Memory B cell (primary cell): ENCODE measurements at regions not wholly inside any gene's neighbourhood (a gene's known extent, or its start where the extent isn't known, plus 50 kb on each side); places are given as distances from the start of the nearest gene placed in this dataset.

Experiments used
- ATAC-seq: fragments of 150-1000 bp; cut with Tn5 transposase; 2 replicates; pipeline ENCODE4 v1.10.0; 2021; ENCODE audit warnings: low read depth, mild to moderate bottlenecking, moderate library complexity
- DNase-seq, 2 donors: peaks; one replicate each; pipeline ENCODE4 v3.0.0; 2022; ENCODE audit warnings: low spot score in 2 of 2
- H3K27ac Mint-ChIP-seq: one replicate; pipeline ENCODE4 v1.8.0; 2022; ENCODE audit warnings: mild to moderate bottlenecking, moderate library complexity, mixed read lengths
- H3K27me3 Mint-ChIP-seq: one replicate; pipeline ENCODE4 v1.8.0; 2022; ENCODE audit warnings: mixed read lengths
- H3K36me3 Mint-ChIP-seq: one replicate; pipeline ENCODE4 v1.8.0; 2022; ENCODE audit warnings: mild to moderate bottlenecking, mixed read lengths
- H3K4me1 Mint-ChIP-seq: one replicate; pipeline ENCODE4 v1.8.0; 2022; ENCODE audit warnings: mixed read lengths
- H3K4me3 Mint-ChIP-seq: one replicate; pipeline ENCODE4 v1.8.0; 2022; ENCODE audit warnings: mild to moderate bottlenecking, moderate library complexity, mixed read lengths
- H3K9me3 Mint-ChIP-seq: one replicate; pipeline ENCODE4 v1.8.0; 2022; ENCODE audit warnings: mixed read lengths

GRCh38 chr12:62136496-62136895 lies 123.7 kb upstream of the USP15 start:
- Mint-ChIP-seq H3K9me3 (no peaks in the 10 kb centered on the region), H3K27ac (no peak overlapping the region), H3K4me1 (no peaks in the 10 kb centered on the region)

GRCh38 chr12:62138527-62138926 lies 121.7 kb upstream of the USP15 start:
- H3K9me3 Mint-ChIP-seq = no peaks in the 10 kb centered on the region
- H3K27ac Mint-ChIP-seq = no peak overlapping the region
- ATAC-seq = no peak

More at GRCh38 chr12:62136496-62136895, 123.7 kb upstream of the USP15 start:
- Mint-ChIP-seq H3K27me3 (peaks cover 8% of the 10 kb centered on the region), H3K4me3 (no peak overlapping the region), H3K36me3 (no peaks in the 10 kb centered on the region)
- no peak for DNase-seq
- ATAC-seq = no peak

GRCh38 chr12:62146318-62146717 lies 113.9 kb upstream of the USP15 start:
- peaks cover 4% of the 10 kb centered on the region for H3K27me3 Mint-ChIP-seq
- ATAC-seq (no peak), DNase-seq (no peak)
- H3K9me3 Mint-ChIP-seq = no peaks in the 10 kb centered on the region
- H3K4me3 Mint-ChIP-seq = no peak overlapping the region
- no peaks in the 10 kb centered on the region for H3K4me1 Mint-ChIP-seq
- H3K27ac Mint-ChIP-seq = no peak overlapping the region
- H3K36me3 Mint-ChIP-seq = no peaks in the 10 kb centered on the region

More at GRCh38 chr12:62138527-62138926, 121.7 kb upstream of the USP15 start:
- H3K4me3 Mint-ChIP-seq = no peak overlapping the region
- H3K4me1 Mint-ChIP-seq = no peaks in the 10 kb centered on the region
- H3K36me3 Mint-ChIP-seq = no peaks in the 10 kb centered on the region
- peaks cover 10% of the 10 kb centered on the region for H3K27me3 Mint-ChIP-seq
- DNase-seq = no peak

GRCh38 chr12:62158013-62158412 lies 102.2 kb upstream of the USP15 start:
- no peaks in the 10 kb centered on the region for H3K9me3 Mint-ChIP-seq
- no peak for ATAC-seq
- H3K27me3 Mint-ChIP-seq = peaks cover 7% of the 10 kb centered on the region
- no peak for DNase-seq
- no peak overlapping the region for H3K4me3 Mint-ChIP-seq
- no peaks in the 10 kb centered on the region for H3K36me3 Mint-ChIP-seq
- no peak overlapping the region for H3K27ac Mint-ChIP-seq
- H3K4me1 Mint-ChIP-seq = no peaks in the 10 kb centered on the region

- no peaks in the 10 kb centered on the region for H3K9me3 Mint-ChIP-seq
- DNase-seq (no peak), ATAC-seq (no peak)
- H3K27me3 Mint-ChIP-seq = peaks cover 7% of the 10 kb centered on the region
- no peaks in the 10 kb centered on the region for H3K36me3 Mint-ChIP-seq
- no peak overlapping the region for H3K4me3 Mint-ChIP-seq
- no peak overlapping the region for H3K27ac Mint-ChIP-seq
- no peaks in the 10 kb centered on the region for H3K4me1 Mint-ChIP-seq
Observed at GRCh38 chr12:62158461-62159360, 101.5 kb upstream of the USP15 start.

GRCh38 chr12:62162214-62162613 lies 98.0 kb upstream of the USP15 start:
- H3K9me3 Mint-ChIP-seq = no peaks in the 10 kb centered on the region
- H3K27me3 Mint-ChIP-seq = peaks cover 15% of the 10 kb centered on the region
- H3K27ac Mint-ChIP-seq = no peak overlapping the region
- no peak overlapping the region for H3K4me3 Mint-ChIP-seq
- ATAC-seq (no peak), DNase-seq (no peak)
- H3K36me3 Mint-ChIP-seq = no peaks in the 10 kb centered on the region
- H3K4me1 Mint-ChIP-seq = no peaks in the 10 kb centered on the region

- Mint-ChIP-seq H3K27ac (no peak overlapping the region), H3K9me3 (no peaks in the 10 kb centered on the region), H3K36me3 (no peaks in the 10 kb centered on the region), H3K4me1 (no peaks in the 10 kb centered on the region), H3K4me3 (no peak overlapping the region), H3K27me3 (peaks cover 11% of the 10 kb centered on the region)
- no peak for DNase-seq
- ATAC-seq = no peak
Observed at GRCh38 chr12:62163368-62163767, 96.8 kb upstream of the USP15 start.

- Mint-ChIP-seq H3K36me3 (no peaks in the 10 kb centered on the region), H3K27ac (no peak overlapping the region), H3K4me1 (no peaks in the 10 kb centered on the region), H3K27me3 (peaks cover 11% of the 10 kb centered on the region), H3K4me3 (no peak overlapping the region), H3K9me3 (no peaks in the 10 kb centered on the region)
- ATAC-seq (no peak), DNase-seq (no peak)
Observed at GRCh38 chr12:62164036-62164435, 96.2 kb upstream of the USP15 start.

GRCh38 chr12:62166525-62166924 lies 93.7 kb upstream of the USP15 start:
- Mint-ChIP-seq H3K36me3 (no peaks in the 10 kb centered on the region), H3K27ac (no peak overlapping the region), H3K27me3 (peaks cover 8% of the 10 kb centered on the region), H3K4me1 (no peaks in the 10 kb centered on the region), H3K4me3 (no peak overlapping the region), H3K9me3 (no peaks in the 10 kb centered on the region)
- DNase-seq = no peak
- no peak for ATAC-seq

GRCh38 chr12:62168411-62168810 lies 91.8 kb upstream of the USP15 start:
- Mint-ChIP-seq H3K27ac (no peak overlapping the region), H3K9me3 (no peaks in the 10 kb centered on the region), H3K4me3 (no peak overlapping the region), H3K36me3 (no peaks in the 10 kb centered on the region), H3K27me3 (peaks cover 9% of the 10 kb centered on the region), H3K4me1 (no peaks in the 10 kb centered on the region)
- DNase-seq (no peak), ATAC-seq (no peak)

- DNase-seq (no peak), ATAC-seq (no peak)
- H3K4me3 Mint-ChIP-seq = no peak overlapping the region
- no peak overlapping the region for H3K27ac Mint-ChIP-seq
- H3K27me3 Mint-ChIP-seq = peaks cover 9% of the 10 kb centered on the region
- no peaks in the 10 kb centered on the region for H3K4me1 Mint-ChIP-seq
- no peaks in the 10 kb centered on the region for H3K9me3 Mint-ChIP-seq
- no peaks in the 10 kb centered on the region for H3K36me3 Mint-ChIP-seq
Observed at GRCh38 chr12:62170241-62170640, 90.0 kb upstream of the USP15 start.

- DNase-seq (peak in 1 of 2 donors; percentile 16), ATAC-seq (no peak)
- H3K9me3 Mint-ChIP-seq = no peaks in the 10 kb centered on the region
- peaks cover 18% of the 10 kb centered on the region for H3K4me1 Mint-ChIP-seq
- H3K27ac Mint-ChIP-seq = no peak overlapping the region
- H3K36me3 Mint-ChIP-seq = no peaks in the 10 kb centered on the region
- peaks cover 12% of the 10 kb centered on the region for H3K27me3 Mint-ChIP-seq
- H3K4me3 Mint-ChIP-seq = peak overlapping the region; percentile 82
Observed at GRCh38 chr12:62190689-62191490, 69.3 kb upstream of the USP15 start.

- ATAC-seq (no peak), DNase-seq (peak; percentile 5 to 12)
- H3K36me3 Mint-ChIP-seq = no peaks in the 10 kb centered on the region
- H3K4me3 Mint-ChIP-seq = peak overlapping the region; percentile 82
- H3K27ac Mint-ChIP-seq = no peak overlapping the region
- H3K9me3 Mint-ChIP-seq = no peaks in the 10 kb centered on the region
- peaks cover 25% of the 10 kb centered on the region for H3K4me1 Mint-ChIP-seq
- H3K27me3 Mint-ChIP-seq = peaks cover 12% of the 10 kb centered on the region
Observed at GRCh38 chr12:62191491-62192179, 68.6 kb upstream of the USP15 start.
